CMK (cell line): ENCODE measurements at regions not wholly inside any gene's neighbourhood (a gene's known extent, or its start where the extent isn't known, plus 50 kb on each side); places are given as distances from the start of the nearest gene placed in this dataset.

Experiments
- DNase-seq: peaks from one replicate; pipeline ENCODE4 v3.0.0-alpha.2; 2010; ENCODE audit warnings: low read depth

GRCh38 chr22:23409976-23410375, 170.1 kb downstream of the IGLL1 start:
- no peak for DNase-seq

- no peak for DNase-seq
Observed at GRCh38 chr22:23408321-23408720, 171.8 kb downstream of the IGLL1 start.

GRCh38 chr22:23405366-23405851, 174.7 kb downstream of the IGLL1 start:
- no peak for DNase-seq

GRCh38 chr22:23404689-23405365, 175.3 kb downstream of the IGLL1 start:
- DNase-seq = no peak

- no peak for DNase-seq
Observed at GRCh38 chr22:23403720-23404688, 176.1 kb downstream of the IGLL1 start.

GRCh38 chr22:23403152-23403719, 176.9 kb downstream of the IGLL1 start:
- no peak for DNase-seq

- peak; percentile 50 for DNase-seq
Observed at GRCh38 chr22:23402275-23403151, 177.6 kb downstream of the IGLL1 start.

- DNase-seq = no peak
Observed at GRCh38 chr22:23401910-23402274, 178.2 kb downstream of the IGLL1 start.

GRCh38 chr22:23401111-23401909, 178.8 kb downstream of the IGLL1 start:
- DNase-seq = no peak

- DNase-seq = no peak
Observed at GRCh38 chr22:23400286-23400981, 179.7 kb downstream of the IGLL1 start.

DNA sequence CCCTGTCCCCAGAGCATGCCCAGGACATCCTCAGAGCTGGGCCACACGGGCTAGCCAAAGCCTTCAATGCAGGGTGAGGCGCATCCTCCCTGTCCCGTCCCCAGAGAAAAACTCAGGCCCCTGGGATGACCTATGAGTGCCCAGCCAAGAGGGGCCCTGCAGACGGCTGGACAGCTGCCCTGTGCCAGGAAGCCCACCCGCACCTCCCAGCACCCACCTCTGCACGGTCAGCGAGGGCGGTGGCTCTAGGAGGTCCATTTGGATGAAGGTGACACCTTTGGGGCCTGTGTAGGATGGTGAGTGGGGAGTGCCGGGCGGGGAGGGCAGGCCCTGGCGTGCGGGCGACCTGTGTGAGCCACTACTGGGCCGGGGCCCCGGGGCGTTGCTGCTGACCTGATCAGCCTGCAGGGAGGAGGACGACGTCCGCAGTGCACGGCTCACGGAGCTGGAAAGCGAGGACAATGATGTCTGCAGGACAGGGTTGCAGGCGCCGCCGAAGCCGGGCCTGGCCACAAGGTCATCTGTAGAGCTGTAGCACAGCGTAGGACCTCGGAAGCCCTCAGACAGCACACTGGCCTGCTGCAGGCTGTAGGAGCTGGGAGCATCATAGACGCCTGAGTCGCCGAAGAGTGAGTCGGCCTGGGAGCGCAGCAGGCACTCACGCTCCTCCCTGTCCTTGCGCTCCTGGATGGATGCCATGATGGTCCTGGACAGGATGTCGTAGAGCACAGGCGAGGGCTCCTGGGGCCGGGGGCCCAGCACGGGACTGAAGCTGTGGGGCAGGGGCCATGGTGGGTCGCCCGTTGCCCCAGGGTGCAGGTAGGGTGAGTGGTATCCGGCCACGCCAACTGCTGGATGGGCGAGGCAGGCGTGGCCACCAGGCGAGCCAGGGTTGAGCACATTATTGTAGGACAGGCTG, 180.5 kb downstream of the IGLL1 start:
- no peak for DNase-seq

- no peak for DNase-seq
Observed at GRCh38 chr22:23398701-23399366, 181.3 kb downstream of the IGLL1 start.

- DNase-seq = no peak
Observed at GRCh38 chr22:23397613-23398567, 182.2 kb downstream of the IGLL1 start.

DNA sequence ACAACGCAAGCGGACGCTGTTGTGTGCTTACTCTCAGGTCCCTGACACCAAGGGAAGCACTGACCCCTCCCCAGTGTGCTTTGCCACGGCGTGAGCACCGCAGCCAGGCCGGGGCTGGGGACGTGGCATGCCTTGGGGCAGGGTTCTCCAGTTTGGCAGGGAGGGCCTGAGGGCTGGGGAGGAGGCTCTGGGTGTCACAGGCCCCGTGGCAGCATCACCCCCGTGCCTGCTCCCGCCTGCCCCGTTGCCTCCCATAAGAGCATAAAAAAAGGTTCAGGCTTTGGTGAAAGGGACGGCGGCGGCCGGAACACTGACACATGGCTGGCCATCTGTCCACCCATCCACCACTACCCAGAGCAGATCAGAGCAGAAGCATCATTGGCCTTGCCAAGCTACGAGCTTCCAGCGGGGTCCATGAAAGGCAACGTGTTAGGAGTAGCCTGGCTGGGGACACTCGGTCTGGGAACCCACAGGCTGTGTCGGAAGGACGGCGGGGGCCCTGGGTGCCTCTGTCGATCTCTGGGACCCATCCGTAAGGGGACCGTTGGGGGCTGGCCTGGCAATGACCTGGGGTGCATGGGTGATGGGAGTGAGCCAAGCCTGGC, 183.0 kb downstream of the IGLL1 start:
- no peak for DNase-seq

DNA sequence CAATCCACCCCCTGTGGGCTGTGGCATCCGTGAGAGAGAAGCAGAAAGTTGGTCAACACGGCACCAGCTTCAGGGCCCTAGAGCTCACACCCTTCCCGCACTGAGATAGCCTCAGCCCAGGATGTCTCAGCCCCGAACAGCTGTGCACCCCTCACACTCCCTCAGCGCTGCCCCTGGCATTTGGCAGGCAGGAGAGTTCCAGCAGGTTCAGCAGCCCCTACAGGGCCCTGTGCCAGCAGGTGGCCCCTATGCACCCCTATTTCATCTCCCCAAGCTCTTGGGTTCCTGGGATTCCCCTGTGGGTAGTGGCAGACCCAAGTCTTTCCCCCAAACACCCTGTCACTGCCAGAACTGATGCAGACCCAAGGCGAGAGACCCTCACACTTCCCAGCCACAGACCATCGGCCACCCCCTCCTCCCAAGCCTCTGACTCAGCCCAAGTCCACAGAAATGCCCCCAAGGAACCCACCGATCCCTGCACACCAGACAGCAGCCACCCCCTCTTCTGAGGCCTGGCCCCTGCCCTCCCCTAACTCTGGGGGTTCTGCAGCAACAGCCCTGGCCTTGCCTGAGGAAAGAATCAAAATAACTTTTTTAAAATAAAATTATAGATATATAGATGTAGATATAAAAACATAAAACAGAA, 183.6 kb downstream of the IGLL1 start:
- DNase-seq = no peak

GRCh38 chr22:23395530-23396361, 184.3 kb downstream of the IGLL1 start:
- no peak for DNase-seq
